Left renal pelvis (tissue), 4 donors: ENCODE measurements at regions not wholly inside any gene's neighbourhood (a gene's known extent, or its start where the extent isn't known, plus 50 kb on each side); places are given as distances from the start of the nearest gene placed in this dataset.
"Not testable (repeated sequence)": the region's sequence is repeated elsewhere in the genome, so short reads cannot be mapped to it uniquely, and the experiment has no call there.

Experiments
- DNase-seq, 4 donors: peaks; one replicate each; pipeline ENCODE4 v3.0.0-alpha.2; 2013; ENCODE audit warnings: low read depth in 4 of 4, low spot score in 3 of 4

DNA sequence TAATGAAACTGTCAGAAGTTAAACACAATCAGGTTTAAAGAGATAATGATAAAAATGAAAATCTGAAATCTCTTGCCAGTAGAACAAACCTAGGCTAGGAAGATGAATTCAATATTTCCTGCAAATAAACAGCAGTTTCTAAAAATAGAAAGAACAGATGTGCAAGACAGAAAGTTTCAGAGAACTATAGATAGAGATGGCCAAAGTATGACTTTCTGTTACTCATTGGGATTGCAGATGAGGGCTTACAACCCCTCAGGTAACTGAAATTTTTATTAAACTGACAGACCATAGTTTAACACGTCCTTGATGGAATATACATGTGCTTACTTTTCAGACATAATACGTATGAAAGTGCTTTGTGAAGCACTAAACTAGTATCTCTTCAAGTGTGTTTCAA, 82.3 kb upstream of the PPARGC1A start:
- no peak for DNase-seq

DNA sequence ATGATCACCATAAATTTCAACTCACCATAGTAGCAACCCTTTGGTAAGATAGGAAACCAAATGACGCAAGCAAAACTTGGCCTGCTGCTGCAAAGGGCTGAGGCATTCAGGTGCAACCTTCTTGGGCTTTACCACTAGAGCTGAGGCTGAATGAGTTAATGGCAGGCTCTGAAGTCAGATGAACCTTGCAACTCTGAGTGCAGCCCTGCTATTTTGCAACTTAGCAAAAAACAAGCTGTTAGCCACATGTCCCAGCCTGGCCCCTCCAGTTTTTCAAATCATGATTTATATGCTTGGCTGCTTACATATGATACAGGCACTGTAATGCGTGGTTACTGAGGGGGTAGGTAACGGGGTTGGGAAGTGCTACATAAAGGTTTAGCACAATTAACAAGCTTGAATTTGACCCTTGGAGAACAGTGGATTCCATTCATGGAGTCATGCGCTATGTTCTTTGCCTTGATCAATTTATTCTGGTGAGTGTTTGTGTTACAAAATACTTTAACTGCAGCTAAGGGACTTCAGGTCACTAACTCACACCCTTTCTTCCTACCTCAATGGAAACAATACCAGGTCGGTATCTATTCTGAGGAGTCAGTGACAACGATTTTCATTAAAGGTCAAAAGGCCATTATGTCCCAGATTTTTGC, 80.5 kb upstream of the PPARGC1A start:
- DNase-seq, result peak in 2 of 4 donors; percentile 6 to 9

DNA sequence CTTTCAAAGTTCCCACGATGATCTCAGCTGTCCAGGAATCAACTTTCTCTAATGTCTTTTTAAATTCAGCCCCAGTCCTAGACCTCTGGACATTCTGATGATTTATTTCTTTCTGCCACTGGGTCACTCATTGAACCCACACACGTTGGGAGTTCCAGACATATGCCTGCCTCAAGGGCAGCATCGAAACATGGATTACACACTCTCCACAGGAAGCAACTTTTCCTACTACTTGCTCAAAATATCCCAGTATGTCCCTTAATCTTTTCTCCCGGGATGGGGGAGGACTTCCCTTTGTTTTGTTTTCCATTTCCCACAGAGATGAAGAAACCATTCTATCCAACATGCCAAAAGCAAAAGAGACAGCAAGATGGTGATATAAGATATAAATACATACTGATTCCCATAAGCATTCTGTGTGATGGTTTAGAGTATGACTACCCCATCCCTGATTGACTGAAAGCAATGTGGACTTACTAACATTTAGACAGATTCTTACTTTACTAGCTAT, 79.8 kb upstream of the PPARGC1A start:
- DNase-seq, result no peak

DNA sequence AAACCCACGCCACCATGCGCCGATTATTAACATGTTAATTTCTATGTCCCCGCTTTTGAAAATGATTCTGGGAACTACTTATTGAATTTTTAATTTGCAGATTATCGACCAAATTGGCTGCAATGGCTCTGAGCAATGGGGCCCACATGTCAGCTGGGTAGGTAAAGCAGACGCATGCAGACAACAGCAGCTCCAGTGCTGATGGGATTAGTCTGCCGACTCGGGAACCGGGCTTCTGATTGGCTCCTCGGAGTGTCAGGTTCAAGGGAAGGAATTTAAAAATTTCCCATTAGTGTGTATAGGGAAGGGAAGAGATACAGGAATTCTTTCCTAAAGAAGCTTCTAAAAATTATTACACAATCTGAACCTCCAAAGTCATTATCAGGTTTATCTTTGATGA, 77.4 kb upstream of the PPARGC1A start:
- DNase-seq, result no peak

DNA sequence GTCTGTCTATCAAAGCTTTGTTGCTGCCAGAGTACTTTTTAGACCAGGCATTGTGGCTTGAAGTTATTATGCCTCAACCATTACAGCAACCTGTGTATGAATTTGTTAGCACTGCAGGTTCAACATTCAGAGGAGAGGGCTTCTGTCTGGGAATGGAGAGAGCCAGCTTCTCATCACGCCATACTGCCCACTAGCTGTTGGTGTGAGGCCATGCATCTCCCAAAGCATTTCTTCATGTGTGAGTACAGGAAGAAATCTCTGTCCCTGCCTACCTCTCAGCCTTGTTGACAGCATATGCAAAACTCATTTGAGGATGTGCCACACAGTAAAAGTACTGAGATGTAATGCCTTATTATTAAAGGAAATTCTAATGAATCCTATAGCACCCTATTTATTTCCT, 76.9 kb upstream of the PPARGC1A start:
- no peak for DNase-seq

DNA sequence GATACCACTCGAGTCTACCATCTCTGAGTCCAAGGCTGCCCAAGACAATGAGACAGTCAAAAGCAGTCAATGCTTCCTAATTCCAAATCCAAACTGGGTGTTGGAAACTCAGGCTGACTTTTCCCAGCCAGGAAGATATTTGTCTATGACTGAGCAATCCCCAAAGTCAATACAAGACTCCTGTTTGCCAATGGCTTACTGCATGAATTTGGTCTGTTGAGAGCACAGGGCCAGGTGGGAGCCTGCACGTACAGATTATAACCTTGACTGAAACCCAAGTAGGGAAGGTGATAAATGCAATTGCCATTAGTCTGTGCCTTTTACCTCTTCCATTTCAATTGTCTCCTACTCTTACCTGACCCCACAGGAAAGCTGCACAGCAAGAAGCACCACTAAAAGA, 72.6 kb upstream of the PPARGC1A start:
- no peak for DNase-seq

DNA sequence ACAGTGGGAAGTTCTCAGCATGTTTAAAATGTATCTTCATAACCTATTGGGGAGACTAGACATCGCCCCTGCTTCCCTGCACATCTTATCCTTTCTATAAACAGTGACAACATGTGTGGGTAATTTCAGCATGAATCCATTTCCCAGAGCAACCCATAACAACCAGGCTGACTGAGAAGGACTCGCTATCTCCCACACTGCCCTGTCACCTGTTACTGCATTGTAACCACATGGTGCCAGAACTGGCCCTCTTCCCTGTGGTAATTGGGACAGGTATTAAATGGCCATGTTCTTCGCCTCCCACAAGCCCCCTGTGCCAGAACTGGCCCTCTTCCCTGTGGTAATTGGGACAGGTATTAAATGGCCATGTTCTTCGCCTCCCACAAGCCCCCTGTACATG, 71.5 kb upstream of the PPARGC1A start:
- DNase-seq, result not testable (repeated sequence)

DNA sequence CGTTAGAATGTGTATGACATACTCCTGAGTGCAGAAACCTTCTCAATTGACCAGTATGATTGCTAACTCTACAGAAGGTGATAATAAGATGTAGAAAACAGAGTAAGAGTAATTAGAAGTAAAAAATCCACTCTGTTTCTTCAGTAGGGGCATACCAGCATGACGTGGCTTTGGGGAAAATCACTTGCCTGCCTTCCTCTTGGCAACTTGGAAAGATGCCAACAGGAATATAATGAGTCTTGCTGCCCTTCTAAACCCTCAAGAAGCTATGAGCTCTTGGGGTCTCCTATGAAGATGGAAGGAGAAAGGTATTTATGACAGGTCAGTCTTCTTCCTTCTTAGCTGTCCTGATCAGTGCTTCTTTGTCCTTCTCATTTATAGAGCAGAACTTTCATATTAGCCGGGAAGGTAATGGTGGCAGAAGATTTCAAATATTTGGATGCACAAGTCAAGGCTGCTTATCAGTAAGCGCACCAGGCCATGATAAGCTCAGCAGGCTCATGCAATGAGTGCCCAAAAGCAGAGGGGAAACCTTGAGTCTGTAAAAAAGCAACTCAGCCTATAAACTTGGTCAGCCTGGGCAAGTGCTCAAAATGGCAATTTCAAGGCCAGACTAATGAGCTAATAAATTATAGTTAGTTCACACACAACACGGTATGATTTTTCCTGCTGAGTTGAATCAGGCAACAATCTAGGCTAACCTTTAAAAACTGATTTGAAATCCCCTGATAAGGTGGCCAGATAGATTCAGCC, 69.7 kb upstream of the PPARGC1A start:
- no peak for DNase-seq

DNA sequence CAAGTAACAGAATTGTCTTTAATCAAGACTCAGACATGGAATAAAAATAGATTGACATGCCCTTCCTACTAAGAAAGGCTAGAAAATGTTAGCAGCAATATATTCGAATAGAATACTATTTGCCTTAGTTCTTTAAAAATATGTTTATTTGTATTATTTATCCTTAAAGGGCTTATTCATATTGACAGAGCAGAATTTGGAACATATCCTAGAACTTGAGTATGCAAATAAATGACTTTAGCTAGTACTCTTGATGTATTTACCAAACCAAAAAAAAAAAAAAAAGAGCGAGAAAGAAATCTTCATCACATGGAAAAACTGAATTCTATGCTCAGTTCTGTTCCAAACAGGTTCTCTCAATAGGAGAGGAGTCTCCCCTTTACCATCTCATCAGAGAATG, 68.9 kb upstream of the PPARGC1A start:
- DNase-seq, result no peak

DNA sequence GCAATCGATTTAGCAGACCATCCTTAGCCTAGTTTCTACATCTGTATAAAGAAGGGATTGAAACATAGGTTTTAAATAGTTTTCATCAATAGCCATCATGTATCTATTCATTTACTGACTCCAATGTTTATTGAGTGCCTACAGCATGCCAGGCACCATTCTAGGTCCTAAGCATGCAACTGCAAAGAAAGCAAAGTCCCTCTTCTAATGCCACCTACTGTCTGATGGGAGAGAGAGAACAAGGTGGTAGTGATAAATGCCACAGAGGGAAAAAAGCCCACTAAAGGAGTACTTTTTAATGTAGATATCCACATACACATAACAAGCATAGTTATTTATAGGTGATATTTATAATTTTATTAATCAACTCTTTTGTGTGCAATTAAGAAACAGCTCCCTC, 67.6 kb upstream of the PPARGC1A start:
- no peak for DNase-seq

DNA sequence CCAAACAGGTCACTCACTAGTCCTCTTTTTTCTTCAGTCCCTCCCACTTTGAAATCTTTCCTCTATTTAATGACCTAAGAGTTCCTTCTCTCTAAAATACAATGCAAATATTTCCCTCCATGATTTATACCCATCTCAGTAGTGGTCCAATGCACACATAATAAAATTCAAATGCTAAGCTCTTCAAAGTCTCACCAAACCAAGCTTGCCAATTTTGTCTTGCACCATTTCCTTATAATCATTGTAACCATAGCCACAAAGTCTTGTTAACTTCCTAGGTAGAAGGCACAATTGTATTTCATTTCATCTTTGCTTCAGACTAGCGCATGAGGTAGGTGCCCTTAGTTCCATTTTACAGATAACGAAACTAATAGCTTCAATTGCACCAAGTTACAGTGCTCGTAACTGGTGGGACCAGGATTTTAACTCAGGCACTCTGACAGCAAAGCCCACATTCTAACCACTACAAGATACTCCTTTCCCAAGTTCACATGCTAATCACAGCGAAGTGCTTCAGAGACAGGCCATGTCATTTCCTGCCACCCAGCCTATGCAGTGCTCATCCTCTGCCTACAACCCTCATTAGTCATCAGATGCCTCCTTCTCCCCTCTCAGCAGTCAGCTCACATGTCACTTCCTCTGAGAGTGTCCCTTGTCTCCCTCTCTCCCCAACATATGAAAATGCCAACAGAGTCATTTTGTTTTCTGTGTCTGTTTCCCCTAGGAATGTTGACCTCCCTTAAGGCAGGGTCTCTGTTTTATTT, 66.9 kb upstream of the PPARGC1A start:
- no peak for DNase-seq

DNA sequence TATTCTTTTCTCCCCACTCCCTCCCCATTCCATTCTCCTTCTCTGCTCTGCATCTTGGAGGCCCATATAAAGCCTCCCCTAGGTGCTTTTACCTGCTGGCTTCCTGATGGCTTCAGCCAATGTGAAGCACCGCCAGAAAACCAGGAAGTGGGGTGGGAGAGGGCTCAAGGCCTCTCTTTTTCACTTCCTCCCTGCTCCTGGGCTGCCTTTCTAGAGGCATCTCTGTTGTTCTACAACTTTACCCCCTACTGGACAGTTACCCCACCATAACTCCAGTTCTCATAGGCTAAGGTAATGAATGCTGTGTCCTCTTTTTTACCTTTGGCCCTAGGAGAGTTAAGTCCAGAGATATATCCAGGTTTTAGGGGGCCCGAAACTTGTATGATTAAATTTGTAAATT, 62.4 kb upstream of the PPARGC1A start:
- DNase-seq, result no peak

DNA sequence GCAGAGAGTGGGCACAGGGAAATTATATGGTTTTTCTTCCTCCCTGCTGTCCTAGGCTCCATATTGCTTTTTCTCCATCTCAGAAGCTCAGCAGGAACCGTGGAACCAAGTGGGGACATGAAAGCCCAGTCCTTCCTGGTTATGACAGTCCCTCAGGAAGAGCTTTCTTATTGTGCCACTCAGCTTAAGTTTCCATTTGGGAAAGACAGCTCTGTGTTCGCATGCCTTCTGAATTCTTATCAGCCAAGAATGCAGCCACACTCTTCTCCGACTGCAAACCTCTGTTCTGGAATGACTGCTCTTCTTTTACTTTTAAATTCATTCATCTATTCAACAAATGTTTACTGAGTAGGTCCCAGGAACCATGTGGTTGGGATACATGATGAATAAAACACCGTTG, 58.0 kb upstream of the PPARGC1A start:
- no peak for DNase-seq

DNA sequence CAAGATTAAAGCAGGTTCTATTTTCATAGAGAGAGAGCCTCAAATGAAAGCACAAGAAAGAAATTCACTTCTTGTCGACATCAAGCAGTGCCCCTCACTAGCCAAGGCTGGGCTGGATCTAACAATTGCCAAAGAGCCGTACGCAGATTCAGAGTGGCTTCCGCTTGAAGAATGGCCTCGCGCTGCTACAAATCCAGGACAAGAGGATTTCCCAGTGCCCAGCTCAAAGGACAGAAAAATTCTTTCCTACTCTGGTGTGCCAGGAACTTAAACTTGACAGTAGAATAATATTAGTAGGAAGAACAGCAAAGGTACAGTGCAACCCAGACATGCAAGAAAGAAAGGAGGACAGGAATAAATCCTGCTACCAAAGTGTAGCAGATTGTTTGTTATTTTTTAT, 56.5 kb upstream of the PPARGC1A start:
- DNase-seq, result no peak

DNA sequence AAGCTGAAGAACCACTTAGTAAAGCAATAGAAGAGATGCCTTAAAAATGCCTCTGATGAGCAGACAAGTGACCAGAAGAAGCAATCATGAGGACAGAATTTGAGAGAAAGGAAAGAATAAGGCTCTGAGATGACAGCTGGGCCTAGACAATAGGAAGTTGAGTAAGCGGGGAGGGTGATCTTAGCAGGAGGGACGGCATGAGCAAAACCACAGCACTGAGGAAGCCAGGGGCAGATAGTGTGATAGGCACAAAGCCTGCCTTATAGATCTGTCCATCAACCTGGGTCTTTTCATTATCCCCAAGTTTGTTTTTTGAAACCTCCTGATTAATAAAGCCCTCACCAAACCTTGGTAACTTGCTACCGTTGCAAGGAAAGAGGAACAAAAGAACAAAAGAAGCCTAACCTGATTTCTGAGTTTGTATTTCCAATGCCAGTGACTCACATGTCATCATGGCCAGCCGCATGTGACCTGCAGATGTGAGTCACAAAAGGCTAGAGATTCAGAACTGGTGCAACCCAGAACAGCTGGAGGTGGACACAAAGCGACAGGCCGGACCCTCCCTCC, 55.7 kb upstream of the PPARGC1A start:
- no peak for DNase-seq

DNA sequence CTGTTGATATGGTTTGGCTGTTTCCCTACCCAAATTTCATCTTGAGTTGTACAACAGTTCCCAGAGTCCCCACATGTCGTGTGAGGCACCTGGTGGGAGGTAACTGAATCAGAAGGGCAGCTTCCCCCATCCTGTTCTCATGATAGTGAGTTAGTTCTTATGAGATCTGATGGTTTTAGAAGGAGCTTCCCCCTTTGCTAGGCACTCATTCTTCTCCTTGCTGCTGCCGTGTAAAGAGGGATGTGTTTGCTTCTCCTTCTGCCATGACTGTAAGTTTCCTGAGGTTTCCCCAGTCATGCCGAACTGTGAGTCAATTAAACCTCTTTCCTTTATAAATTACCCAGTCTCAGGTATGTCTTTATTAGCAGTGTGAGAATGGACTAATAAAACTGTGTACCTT, 54.7 kb upstream of the PPARGC1A start:
- not testable (repeated sequence) for DNase-seq

DNA sequence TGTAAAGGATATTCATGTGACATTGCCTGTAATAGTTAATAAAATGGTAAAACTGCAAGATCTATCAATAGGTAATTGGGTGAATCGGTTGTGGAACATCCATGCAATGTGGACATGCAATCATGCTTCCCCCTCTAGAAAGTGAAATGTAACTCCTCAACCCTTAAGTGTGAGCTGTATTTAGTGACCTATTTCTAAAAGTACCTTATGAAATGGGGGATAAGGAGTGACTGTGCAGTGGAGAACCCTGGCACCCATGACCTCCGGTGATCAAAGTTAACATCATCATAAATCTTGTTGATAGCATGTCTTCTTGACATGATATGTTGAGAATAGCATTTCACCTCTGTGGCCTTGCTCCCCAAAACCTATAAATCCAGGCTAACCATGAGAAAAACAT, 53.6 kb upstream of the PPARGC1A start:
- DNase-seq, result no peak

DNA sequence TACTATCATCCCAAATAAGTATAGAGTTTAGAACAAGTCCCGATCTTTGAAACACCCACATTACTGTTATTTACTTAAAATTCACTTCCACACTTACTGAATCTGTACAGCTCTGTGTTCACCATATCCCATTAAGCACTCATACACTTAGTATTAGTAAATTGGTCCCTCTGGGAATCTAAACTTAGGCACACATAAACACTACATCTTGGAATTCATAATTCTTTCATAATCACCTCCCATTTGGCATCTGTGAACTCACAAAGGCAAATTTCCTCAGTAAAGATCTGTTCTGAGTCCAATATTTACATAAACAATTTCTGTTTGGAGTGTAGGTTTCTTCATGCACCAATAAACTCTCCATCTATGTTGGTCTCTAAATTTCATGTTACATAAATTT, 52.6 kb upstream of the PPARGC1A start:
- DNase-seq, result no peak
